ENCODE measurements at regions not wholly inside any gene's neighbourhood (a gene's known extent, or its start where the extent isn't known, plus 50 kb on each side); places are given as distances from the start of the nearest gene placed in this dataset.

GRCh38 chr3:46092702-46093080 is 65.4 kb upstream of the XCR1 start:
- Histone ChIP-seq H3K9ac (ENCODE audit: low read depth in 1 of 2, low read length in 2 of 2) (no peak overlapping the region), H3K27ac (ENCODE audit: low read depth, low read length) (no peak overlapping the region), H3K36me3 (ENCODE audit: control insufficient read depth in 1 of 2, insufficient read depth in 2 of 2, low read length in 2 of 2) (no peaks in the 10 kb centered on the region), H3K27me3 (ENCODE audit: control insufficient read depth in 1 of 2, insufficient read depth in 2 of 2, low read length in 2 of 2) (no peaks in the 10 kb centered on the region), H3K4me3 (ENCODE audit: low read depth in 1 of 2, low read length in 2 of 2) (no peak overlapping the region), H3K4me1 (ENCODE audit: control insufficient read depth in 1 of 2, insufficient read depth in 2 of 2, low read length in 2 of 2) (peaks cover 18 to 26% of the 10 kb centered on the region in 2 donors), H3K9me3 (ENCODE audit: control insufficient read depth in 1 of 2, low read length in 2 of 2) (no peaks in the 10 kb centered on the region)

GRCh38 chr3:46091741-46092701 is 64.7 kb upstream of the XCR1 start:
- Histone ChIP-seq H3K4me1 (ENCODE audit: control insufficient read depth in 1 of 2, insufficient read depth in 2 of 2, low read length in 2 of 2) (peaks cover 14 to 21% of the 10 kb centered on the region in 2 donors), H3K9me3 (ENCODE audit: control insufficient read depth in 1 of 2, low read length in 2 of 2) (no peaks in the 10 kb centered on the region), H3K9ac (ENCODE audit: low read depth in 1 of 2, low read length in 2 of 2) (no peak overlapping the region), H3K27me3 (ENCODE audit: control insufficient read depth in 1 of 2, insufficient read depth in 2 of 2, low read length in 2 of 2) (no peaks in the 10 kb centered on the region), H3K4me3 (ENCODE audit: low read depth in 1 of 2, low read length in 2 of 2) (no peak overlapping the region), H3K27ac (ENCODE audit: low read depth, low read length) (no peak overlapping the region), H3K36me3 (ENCODE audit: control insufficient read depth in 1 of 2, insufficient read depth in 2 of 2, low read length in 2 of 2) (no peaks in the 10 kb centered on the region)

DNA sequence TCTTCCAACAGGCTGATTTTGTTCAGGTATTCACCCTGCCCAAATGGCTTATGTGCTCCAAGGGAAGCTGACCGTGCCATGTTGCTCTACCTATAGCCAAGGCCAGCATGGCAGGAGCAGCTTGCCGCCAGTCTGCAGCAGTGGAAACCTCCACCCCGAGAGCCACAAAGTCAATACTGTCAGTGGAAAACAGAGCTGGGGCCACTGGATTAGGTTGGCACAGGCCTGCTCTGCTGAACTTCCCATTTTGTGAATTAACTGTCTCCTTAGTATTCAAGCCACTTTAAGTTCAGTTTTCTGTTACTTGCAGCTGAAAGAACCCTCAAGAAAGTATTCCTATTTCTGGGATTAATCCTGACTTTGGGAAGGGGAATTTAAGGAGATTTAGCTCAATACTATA is 63.8 kb upstream of the XCR1 start:
- no peak overlapping the region for H3K9ac ChIP-seq (ENCODE audit: low read depth in 1 of 2, low read length in 2 of 2)
- H3K4me1 ChIP-seq (ENCODE audit: control insufficient read depth in 1 of 2, insufficient read depth in 2 of 2, low read length in 2 of 2): peaks cover 14 to 21% of the 10 kb centered on the region in 2 donors
- no peaks in the 10 kb centered on the region for H3K36me3 ChIP-seq (ENCODE audit: control insufficient read depth in 1 of 2, insufficient read depth in 2 of 2, low read length in 2 of 2)
- no peak overlapping the region for H3K27ac ChIP-seq (ENCODE audit: low read depth, low read length)
- H3K9me3 ChIP-seq (ENCODE audit: control insufficient read depth in 1 of 2, low read length in 2 of 2): no peaks in the 10 kb centered on the region
- no peak overlapping the region for H3K4me3 ChIP-seq (ENCODE audit: low read depth in 1 of 2, low read length in 2 of 2)
- no peaks in the 10 kb centered on the region for H3K27me3 ChIP-seq (ENCODE audit: control insufficient read depth in 1 of 2, insufficient read depth in 2 of 2, low read length in 2 of 2)

DNA sequence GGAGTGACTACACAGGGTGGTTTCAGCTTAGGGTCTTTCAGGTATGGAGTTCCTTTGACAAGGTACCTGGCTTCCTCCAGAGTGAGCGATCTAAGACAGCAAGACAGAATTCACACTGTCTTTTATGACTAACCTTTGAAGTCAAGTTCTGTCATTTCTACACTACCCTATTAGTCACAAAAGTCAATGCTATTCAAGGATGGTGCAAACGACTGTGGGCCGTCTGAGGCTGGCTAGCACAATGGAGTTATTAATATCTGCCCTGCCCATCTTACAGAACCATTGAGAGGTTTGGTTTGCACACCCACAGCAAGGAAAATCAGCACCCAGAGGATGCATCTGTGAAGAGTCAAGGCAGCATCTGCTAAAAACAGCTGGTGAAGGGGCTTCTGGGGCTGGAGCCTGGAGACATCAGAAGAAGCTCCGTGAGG is 62.9 kb upstream of the XCR1 start:
- no peak overlapping the region for H3K27ac ChIP-seq (ENCODE audit: low read depth, low read length)
- H3K9me3 ChIP-seq (ENCODE audit: control insufficient read depth in 1 of 2, low read length in 2 of 2): no peaks in the 10 kb centered on the region
- H3K4me3 ChIP-seq (ENCODE audit: low read depth in 1 of 2, low read length in 2 of 2): no peak overlapping the region
- H3K36me3 ChIP-seq (ENCODE audit: control insufficient read depth in 1 of 2, insufficient read depth in 2 of 2, low read length in 2 of 2): no peaks in the 10 kb centered on the region
- no peaks in the 10 kb centered on the region for H3K27me3 ChIP-seq (ENCODE audit: control insufficient read depth in 1 of 2, insufficient read depth in 2 of 2, low read length in 2 of 2)
- peaks cover 11 to 21% of the 10 kb centered on the region in 2 donors for H3K4me1 ChIP-seq (ENCODE audit: control insufficient read depth in 1 of 2, insufficient read depth in 2 of 2, low read length in 2 of 2)
- H3K9ac ChIP-seq (ENCODE audit: low read depth in 1 of 2, low read length in 2 of 2): no peak overlapping the region

DNA sequence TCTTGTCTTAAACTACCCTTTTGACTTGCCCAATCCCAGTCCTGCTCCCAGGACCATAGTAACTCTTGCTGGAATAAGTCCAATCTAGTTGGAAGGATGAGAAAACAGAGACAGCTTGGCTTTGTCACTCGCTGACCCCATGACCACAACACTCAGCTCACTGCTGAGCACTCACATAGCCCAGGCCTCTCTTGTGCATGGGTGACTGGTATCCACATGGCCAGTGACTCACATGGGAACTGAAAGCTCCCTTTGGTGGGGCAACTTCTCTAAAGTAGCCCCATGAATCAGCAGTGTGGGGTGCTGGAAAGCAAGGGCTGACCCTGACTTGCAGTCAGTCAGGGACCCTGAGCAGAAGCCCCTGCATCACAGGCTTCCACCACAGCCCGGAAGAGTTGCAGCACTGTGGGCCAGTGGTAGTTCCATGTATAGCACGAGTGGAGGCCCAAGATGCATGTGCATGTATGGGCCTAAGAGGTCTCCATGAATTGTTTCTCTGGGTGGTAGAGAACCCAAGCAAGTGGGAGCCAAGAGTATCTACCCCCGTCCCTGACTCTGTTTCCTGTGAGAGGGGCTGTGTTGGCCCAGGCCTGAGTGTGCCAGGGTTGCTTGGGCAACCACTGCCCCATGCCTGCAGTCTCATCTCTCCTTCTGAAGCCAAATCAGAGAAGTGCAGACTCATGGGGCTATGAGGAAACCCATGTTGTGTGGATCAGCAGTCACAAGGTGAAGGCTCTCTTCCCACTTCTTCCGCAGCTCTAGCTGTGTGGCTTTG is 62.1 kb upstream of the XCR1 start:
- Histone ChIP-seq H3K27ac (ENCODE audit: low read depth, low read length) (no peak overlapping the region), H3K9me3 (ENCODE audit: control insufficient read depth in 1 of 2, low read length in 2 of 2) (no peaks in the 10 kb centered on the region)

DNA sequence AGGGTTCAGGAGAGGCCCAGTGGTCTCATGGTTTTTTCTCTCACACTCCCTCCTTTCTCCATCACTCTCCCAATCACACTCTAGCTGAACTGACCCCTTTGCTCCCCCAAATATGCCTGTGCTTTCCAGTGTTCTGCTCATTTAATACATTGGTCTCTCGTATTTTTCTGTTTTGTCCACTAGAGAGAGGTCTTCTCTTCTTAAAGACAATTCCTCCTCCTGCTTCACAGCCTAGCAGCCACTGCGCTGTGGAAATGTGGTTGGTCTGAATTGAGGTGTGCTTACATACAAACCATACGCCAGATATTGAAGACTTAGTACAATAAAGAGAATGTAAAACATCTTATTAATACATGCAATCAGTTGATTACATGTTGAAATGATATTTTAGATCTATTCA is 60.6 kb upstream of the XCR1 start:
- Histone ChIP-seq H3K9ac (ENCODE audit: low read depth in 1 of 2, low read length in 2 of 2) (no peak overlapping the region), H3K27ac (ENCODE audit: low read depth, low read length) (no peak overlapping the region)

More for the DNA sequence above, 62.1 kb upstream of the XCR1 start:
- Histone ChIP-seq H3K4me1 (ENCODE audit: control insufficient read depth in 1 of 2, insufficient read depth in 2 of 2, low read length in 2 of 2) (peaks cover 11 to 21% of the 10 kb centered on the region in 2 donors), H3K9ac (ENCODE audit: low read depth in 1 of 2, low read length in 2 of 2) (no peak overlapping the region), H3K27me3 (ENCODE audit: control insufficient read depth in 1 of 2, insufficient read depth in 2 of 2, low read length in 2 of 2) (no peaks in the 10 kb centered on the region), H3K4me3 (ENCODE audit: low read depth in 1 of 2, low read length in 2 of 2) (no peak overlapping the region), H3K36me3 (ENCODE audit: control insufficient read depth in 1 of 2, insufficient read depth in 2 of 2, low read length in 2 of 2) (no peaks in the 10 kb centered on the region)

GRCh38 chr3:46086986-46087385 is 59.7 kb upstream of the XCR1 start:
- H3K9me3 ChIP-seq (ENCODE audit: control insufficient read depth in 1 of 2, low read length in 2 of 2): no peaks in the 10 kb centered on the region
- H3K4me3 ChIP-seq (ENCODE audit: low read depth in 1 of 2, low read length in 2 of 2): no peak overlapping the region
- H3K9ac ChIP-seq (ENCODE audit: low read depth in 1 of 2, low read length in 2 of 2): no peak overlapping the region
- peaks cover 4 to 10% of the 10 kb centered on the region in 2 donors for H3K4me1 ChIP-seq (ENCODE audit: control insufficient read depth in 1 of 2, insufficient read depth in 2 of 2, low read length in 2 of 2)
- no peak overlapping the region for H3K27ac ChIP-seq (ENCODE audit: low read depth, low read length)
- H3K36me3 ChIP-seq (ENCODE audit: control insufficient read depth in 1 of 2, insufficient read depth in 2 of 2, low read length in 2 of 2): no peaks in the 10 kb centered on the region
- no peaks in the 10 kb centered on the region for H3K27me3 ChIP-seq (ENCODE audit: control insufficient read depth in 1 of 2, insufficient read depth in 2 of 2, low read length in 2 of 2)

More for the DNA sequence above, 60.6 kb upstream of the XCR1 start:
- H3K27me3 ChIP-seq (ENCODE audit: control insufficient read depth in 1 of 2, insufficient read depth in 2 of 2, low read length in 2 of 2): no peaks in the 10 kb centered on the region
- H3K4me3 ChIP-seq (ENCODE audit: low read depth in 1 of 2, low read length in 2 of 2): no peak overlapping the region
- H3K4me1 ChIP-seq (ENCODE audit: control insufficient read depth in 1 of 2, insufficient read depth in 2 of 2, low read length in 2 of 2): peaks cover 4 to 19% of the 10 kb centered on the region in 2 donors
- no peaks in the 10 kb centered on the region for H3K36me3 ChIP-seq (ENCODE audit: control insufficient read depth in 1 of 2, insufficient read depth in 2 of 2, low read length in 2 of 2)
- no peaks in the 10 kb centered on the region for H3K9me3 ChIP-seq (ENCODE audit: control insufficient read depth in 1 of 2, low read length in 2 of 2)

DNA sequence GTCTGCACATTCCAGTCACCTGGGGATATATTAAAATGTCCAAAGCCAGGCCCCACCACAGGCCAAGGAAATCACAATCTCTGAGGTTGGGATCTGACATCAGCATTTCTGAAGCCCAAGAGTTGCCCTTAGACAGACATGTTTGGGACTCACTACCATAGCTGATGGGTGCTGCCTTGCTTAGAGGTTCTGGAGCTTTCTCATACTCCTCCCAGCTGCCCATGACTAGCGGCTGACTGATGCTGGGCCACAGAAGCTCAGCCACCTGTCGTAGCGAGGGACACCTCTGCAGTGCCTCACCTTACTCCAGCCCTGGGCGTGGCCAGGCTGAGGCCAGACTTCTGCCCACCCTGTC is 58.8 kb upstream of the XCR1 start:
- Histone ChIP-seq H3K9ac (ENCODE audit: low read depth in 1 of 2, low read length in 2 of 2) (no peak overlapping the region), H3K36me3 (ENCODE audit: control insufficient read depth in 1 of 2, insufficient read depth in 2 of 2, low read length in 2 of 2) (no peaks in the 10 kb centered on the region), H3K9me3 (ENCODE audit: control insufficient read depth in 1 of 2, low read length in 2 of 2) (no peaks in the 10 kb centered on the region), H3K4me3 (ENCODE audit: low read depth in 1 of 2, low read length in 2 of 2) (no peak overlapping the region), H3K27ac (ENCODE audit: low read depth, low read length) (no peak overlapping the region), H3K27me3 (ENCODE audit: control insufficient read depth in 1 of 2, insufficient read depth in 2 of 2, low read length in 2 of 2) (no peaks in the 10 kb centered on the region), H3K4me1 (ENCODE audit: control insufficient read depth in 1 of 2, insufficient read depth in 2 of 2, low read length in 2 of 2) (peaks cover 0 to 4% of the 10 kb centered on the region in 2 donors)

- H3K9ac ChIP-seq (ENCODE audit: low read depth in 1 of 2, low read length in 2 of 2): no peak overlapping the region
- H3K27me3 ChIP-seq (ENCODE audit: control insufficient read depth in 1 of 2, insufficient read depth in 2 of 2, low read length in 2 of 2): no peaks in the 10 kb centered on the region
Measured at GRCh38 chr3:46085421-46086082, 58.3 kb upstream of the XCR1 start.

DNA sequence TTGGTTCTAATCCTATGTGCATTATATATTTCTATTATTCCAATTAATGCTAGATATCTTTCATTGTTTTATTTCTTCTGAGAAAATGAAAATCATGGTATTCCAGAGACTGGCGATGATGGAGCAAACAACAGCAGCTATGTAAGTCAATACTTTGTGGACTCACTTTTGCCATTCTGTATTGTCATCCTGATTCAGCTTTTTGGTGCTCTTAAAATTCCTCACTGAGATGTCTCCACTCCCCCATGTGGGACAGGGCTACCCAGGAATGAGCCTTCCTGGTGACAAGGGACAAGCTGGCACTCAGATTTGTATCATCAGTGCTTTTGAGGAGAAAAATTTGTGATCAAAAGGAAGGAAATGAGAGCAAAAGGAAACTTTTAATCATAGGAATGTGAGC is 56.7 kb upstream of the XCR1 start:
- Histone ChIP-seq H3K9me3 (ENCODE audit: control insufficient read depth in 1 of 2, low read length in 2 of 2) (no peaks in the 10 kb centered on the region), H3K4me1 (ENCODE audit: control insufficient read depth in 1 of 2, insufficient read depth in 2 of 2, low read length in 2 of 2) (no peaks in the 10 kb centered on the region), H3K9ac (ENCODE audit: low read depth in 1 of 2, low read length in 2 of 2) (no peak overlapping the region), H3K36me3 (ENCODE audit: control insufficient read depth in 1 of 2, insufficient read depth in 2 of 2, low read length in 2 of 2) (no peaks in the 10 kb centered on the region), H3K4me3 (ENCODE audit: low read depth in 1 of 2, low read length in 2 of 2) (no peak overlapping the region), H3K27ac (ENCODE audit: low read depth, low read length) (no peak overlapping the region), H3K27me3 (ENCODE audit: control insufficient read depth in 1 of 2, insufficient read depth in 2 of 2, low read length in 2 of 2) (no peaks in the 10 kb centered on the region)

More at GRCh38 chr3:46085421-46086082, 58.3 kb upstream of the XCR1 start:
- H3K4me1 ChIP-seq (ENCODE audit: control insufficient read depth in 1 of 2, insufficient read depth in 2 of 2, low read length in 2 of 2): peaks cover 0 to 4% of the 10 kb centered on the region in 2 donors
- no peaks in the 10 kb centered on the region for H3K36me3 ChIP-seq (ENCODE audit: control insufficient read depth in 1 of 2, insufficient read depth in 2 of 2, low read length in 2 of 2)
- H3K9me3 ChIP-seq (ENCODE audit: control insufficient read depth in 1 of 2, low read length in 2 of 2): no peaks in the 10 kb centered on the region
- no peak overlapping the region for H3K27ac ChIP-seq (ENCODE audit: low read depth, low read length)
- no peak overlapping the region for H3K4me3 ChIP-seq (ENCODE audit: low read depth in 1 of 2, low read length in 2 of 2)
